Smooth muscle cell (in vitro differentiated cells): ENCODE measurements at regions not wholly inside any gene's neighbourhood (a gene's known extent, or its start where the extent isn't known, plus 50 kb on each side); places are given as distances from the start of the nearest gene placed in this dataset.

Experiments used
- DNase-seq: peaks from one replicate; lab custom pipeline; 2025; ENCODE audit not compliant: unreplicated experiment; lab: John Stamatoyannopoulos, UW
- H2AFZ ChIP-seq: fragments of 200-600 bp; sonication (generic); 2 replicates; pipeline ENCODE4 v1.6.0; 2016; ENCODE audit warnings: antibody characterized with exemption, low read depth, mild to moderate bottlenecking
- H3F3A ChIP-seq: fragments of 200-600 bp; sonication (generic); 2 replicates; pipeline ENCODE4 v1.6.0; 2017; ENCODE audit warnings: antibody characterized with exemption, low read depth
- H3K27ac ChIP-seq: fragments of 200-600 bp; sonication (generic); 2 replicates; pipeline ENCODE4 v1.5.1; 2016; ENCODE audit warnings: low read depth, mild to moderate bottlenecking
- H3K27me3 ChIP-seq: fragments of 200-600 bp; sonication (generic); 2 replicates; pipeline ENCODE4 v1.6.1; 2016; ENCODE audit warnings: low read depth, mild to moderate bottlenecking
- H3K36me3 ChIP-seq: fragments of 200-600 bp; sonication (generic); 2 replicates; pipeline ENCODE4 v1.5.1; 2016; ENCODE audit warnings: low read depth
- H3K4me1 ChIP-seq: fragments of 200-600 bp; sonication (generic); 2 replicates; pipeline ENCODE4 v1.5.1; 2016; ENCODE audit warnings: low read depth
- H3K4me2 ChIP-seq: fragments of 200-600 bp; sonication (generic); 2 replicates; pipeline ENCODE4 v1.6.0; 2016; ENCODE audit warnings: mild to moderate bottlenecking
- H3K4me3 ChIP-seq: fragments of 200-600 bp; sonication (generic); 2 replicates; pipeline ENCODE4 v1.5.1; 2016; ENCODE audit warnings: mild to moderate bottlenecking
- H3K79me2 ChIP-seq: fragments of 200-600 bp; sonication (generic); 2 replicates; pipeline ENCODE4 v1.6.0; 2016; ENCODE audit warnings: low read depth, mild to moderate bottlenecking
- H3K9ac ChIP-seq: fragments of 200-600 bp; sonication (generic); 2 replicates; pipeline ENCODE4 v1.6.0; 2016; ENCODE audit warnings: low read depth
- H3K9me3 ChIP-seq: fragments of 200-600 bp; sonication (generic); replicated peaks from 2 replicates; pipeline ENCODE4 v1.5.1; 2016; ENCODE audit warnings: low read depth
- H4K20me1 ChIP-seq: fragments of 200-600 bp; sonication (generic); 2 replicates; pipeline ENCODE4 v1.6.0; 2016; ENCODE audit warnings: low read depth
- CTCF ChIP-seq: fragments of 200-600 bp; sonication (generic); IDR thresholded peaks from 2 replicates; pipeline ENCODE4 v1.5.1; 2017; ENCODE audit warnings: borderline replicate concordance, mild to moderate bottlenecking, antibody characterized with exemption; ENCODE audit not compliant: insufficient read depth, poor library complexity, severe bottlenecking
- WGBS: methylation state at CpG from one replicate; pipeline ENCODE4 v1.1.7; 2016; ENCODE audit warnings: low lambda C conversion rate; 5-methylcytosine and 5-hydroxymethylcytosine counted together

- Histone ChIP-seq H3K27ac (no peak overlapping the region), H4K20me1 (no peaks in the 10 kb centered on the region), H3K27me3 (no peaks in the 10 kb centered on the region), H3F3A (no peaks in the 10 kb centered on the region), H3K4me2 (peak overlapping the region; percentile 84), H3K36me3 (no peaks in the 10 kb centered on the region), H2AFZ (peak overlapping the region; percentile 87), H3K4me3 (peak overlapping the region; percentile 57), H3K79me2 (no peaks in the 10 kb centered on the region), H3K9me3 (no peaks in the 10 kb centered on the region), H3K4me1 (no peaks in the 10 kb centered on the region), H3K9ac (no peak overlapping the region)
- 48% methylated on average over 3 of the region's 3 CpGs for WGBS
- TF ChIP-seq CTCF = no peak
- DNase-seq = no peak
These were observed 915.4 kb upstream of the FBXO33 start for GRCh38 chr14:40347675-40348074.

GRCh38 chr14:40346275-40346674 is 914.0 kb upstream of the FBXO33 start:
- no peak overlapping the region for H3K27ac ChIP-seq
- TF ChIP-seq CTCF = no peak
- no peak overlapping the region for H3K9ac ChIP-seq
- H3K4me1 ChIP-seq = no peaks in the 10 kb centered on the region
- no peak overlapping the region for H3K4me2 ChIP-seq
- no peaks in the 10 kb centered on the region for H3K27me3 ChIP-seq
- H3K36me3 ChIP-seq = no peaks in the 10 kb centered on the region
- no peaks in the 10 kb centered on the region for H3F3A ChIP-seq
- DNase-seq = no peak
- no peak overlapping the region for H2AFZ ChIP-seq
- 98% methylated on average over 2 of the region's 2 CpGs for WGBS
- H3K79me2 ChIP-seq = no peaks in the 10 kb centered on the region
- H3K9me3 ChIP-seq = no peaks in the 10 kb centered on the region
- H4K20me1 ChIP-seq = no peaks in the 10 kb centered on the region
- no peak overlapping the region for H3K4me3 ChIP-seq

- Histone ChIP-seq H3K4me3 (no peak overlapping the region), H3K9ac (no peak overlapping the region), H4K20me1 (no peaks in the 10 kb centered on the region), H3K27ac (no peak overlapping the region), H3K4me1 (no peaks in the 10 kb centered on the region), H3K4me2 (no peak overlapping the region), H2AFZ (no peak overlapping the region), H3K9me3 (no peaks in the 10 kb centered on the region), H3K79me2 (no peaks in the 10 kb centered on the region), H3F3A (no peaks in the 10 kb centered on the region), H3K27me3 (no peaks in the 10 kb centered on the region), H3K36me3 (no peaks in the 10 kb centered on the region)
- 86% methylated on average over 1 of the region's 1 CpG for WGBS
- DNase-seq = no peak
- TF ChIP-seq CTCF = no peak
These were observed 913.1 kb upstream of the FBXO33 start for GRCh38 chr14:40345334-40345733.

- no peaks in the 10 kb centered on the region for H3F3A ChIP-seq
These were observed 908.5 kb upstream of the FBXO33 start for GRCh38 chr14:40340708-40341107.

More at GRCh38 chr14:40340708-40341107, 908.5 kb upstream of the FBXO33 start:
- Histone ChIP-seq H3K4me1 (no peaks in the 10 kb centered on the region), H3K36me3 (no peaks in the 10 kb centered on the region), H3K27me3 (no peaks in the 10 kb centered on the region), H3K27ac (no peak overlapping the region), H3K4me2 (no peak overlapping the region), H2AFZ (no peak overlapping the region), H3K4me3 (no peak overlapping the region), H3K9ac (no peak overlapping the region), H3K9me3 (no peaks in the 10 kb centered on the region), H4K20me1 (no peaks in the 10 kb centered on the region), H3K79me2 (no peaks in the 10 kb centered on the region)
- no peak for DNase-seq
- 88% methylated on average over 3 of the region's 3 CpGs for WGBS
- no peak for TF ChIP-seq CTCF
